MCF 10A (cell line): ENCODE measurements at regions not wholly inside any gene's neighbourhood (a gene's known extent, or its start where the extent isn't known, plus 50 kb on each side); places are given as distances from the start of the nearest gene placed in this dataset.
A peak's percentile ranks its signal among the peaks of the same experiment; 100 is the strongest.

Experiments used
- BruUV-seq: library from RNA; stranded (reverse); fragments of 400-500 nt; replicated peaks from 2 replicates; lab custom pipeline; 2021; lab: Mats Ljungman, UMichigan
- CTCF ChIA-PET: fragments of 300-600 bp; sonication (Branson Sonifier 250); formaldehyde crosslinking; extraction: SDS; loops from one replicate; lab custom pipeline; 2021; ENCODE audit warnings: antibody characterized with exemption, inconsistent platforms; lab: Yijun Ruan, JAX
- POLR2A ChIA-PET: fragments of 300-600, 350-650 bp; sonication (Branson Sonifier 250); formaldehyde crosslinking; extraction: SDS; loops from one replicate; lab custom pipeline; 2020; ENCODE audit warnings: antibody characterized with exemption, inconsistent platforms; lab: Yijun Ruan, JAX
- DNase-seq: peaks from one replicate; pipeline ENCODE4 v3.0.0-alpha.2; 2018; ENCODE audit not compliant: unreplicated experiment
- H3K27ac Mint-ChIP-seq: one replicate; pipeline ENCODE4 v1.8.0; 2022; ENCODE audit warnings: mild to moderate bottlenecking, low read depth, mixed read lengths; ENCODE audit not compliant: unreplicated experiment
- H3K27me3 Mint-ChIP-seq: one replicate; pipeline ENCODE4 v1.8.0; 2022; ENCODE audit warnings: mixed read lengths; ENCODE audit not compliant: insufficient read depth, unreplicated experiment
- H3K36me3 Mint-ChIP-seq: one replicate; pipeline ENCODE4 v1.8.0; 2022; ENCODE audit warnings: mild to moderate bottlenecking, moderate library complexity, mixed read lengths; ENCODE audit not compliant: insufficient read depth, unreplicated experiment
- H3K4me1 Mint-ChIP-seq: one replicate; pipeline ENCODE4 v1.8.0; 2022; ENCODE audit warnings: mixed read lengths; ENCODE audit not compliant: insufficient read depth, unreplicated experiment
- H3K4me3 Mint-ChIP-seq: one replicate; pipeline ENCODE4 v1.8.0; 2022; ENCODE audit warnings: mild to moderate bottlenecking, moderate library complexity, mixed read lengths; ENCODE audit not compliant: unreplicated experiment
- H3K9me3 Mint-ChIP-seq: one replicate; pipeline ENCODE4 v1.8.0; 2022; ENCODE audit warnings: mixed read lengths; ENCODE audit not compliant: unreplicated experiment
- CTCF ChIP-seq: fragments of 200-600 bp; IDR thresholded peaks from one replicate; pipeline ENCODE4 v1.8.0; 2022; ENCODE audit warnings: antibody characterized with exemption, mild to moderate bottlenecking; ENCODE audit not compliant: unreplicated experiment
- intact Hi-C: fragments of 100-400 bp; cut with micrococcal nuclease; formaldehyde crosslinking; loops from 2 replicates; pipeline ENCODE4 v1.14.1; 2022

DNA sequence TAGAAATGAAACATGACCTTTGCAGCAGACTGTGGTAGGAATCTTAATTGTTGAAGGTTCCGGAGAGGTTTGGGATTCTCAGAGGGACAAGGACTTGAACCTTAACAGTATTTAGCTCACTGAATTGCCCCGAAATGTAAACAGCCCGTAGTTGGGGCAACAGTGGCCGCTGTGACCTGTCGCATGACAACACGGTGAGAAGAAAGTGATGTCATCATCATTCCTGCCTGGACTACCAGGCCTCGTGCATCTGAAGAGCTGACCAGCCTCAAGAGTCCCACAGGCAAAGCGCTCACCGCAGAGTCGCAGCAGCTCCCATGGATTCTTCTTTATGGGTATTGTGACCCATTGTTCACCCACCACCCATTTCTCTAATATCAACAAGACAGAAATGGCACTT, 250.6 kb downstream of the KLF6 start:
- no peak for DNase-seq
- Mint-ChIP-seq H3K9me3 (no peaks in the 10 kb centered on the region), H3K4me1 (peaks cover 16% of the 10 kb centered on the region), H3K27ac (no peak overlapping the region), H3K27me3 (no peaks in the 10 kb centered on the region), H3K4me3 (no peak overlapping the region), H3K36me3 (no peaks in the 10 kb centered on the region)
- BruUV-seq, result no TSS peak
- ChIA-PET CTCF (no interaction called here), POLR2A (interaction anchor here (1.1 kb wide), 1 partner anchor 10 kb away, joined by 3 read pairs; no protein-coding TSS in a partner anchor)
- intact Hi-C loops, result no loop called here
- TF ChIP-seq CTCF, result no peak

- no peak overlapping the region for H3K4me3 Mint-ChIP-seq
- intact Hi-C loops, result no loop called here
- H3K9me3 Mint-ChIP-seq, result no peaks in the 10 kb centered on the region
- no TSS peak for BruUV-seq
- ChIA-PET CTCF (interaction anchor here (0.6 to 1.0 kb wide), 2 partner anchors 19 to 378 kb away, joined by 3 read pairs; no protein-coding TSS in a partner anchor), POLR2A (interaction anchor here (0.6 to 1.2 kb wide), 4 partner anchors 8 to 132 kb away, joined by 3 to 5 read pairs (median 3); no protein-coding TSS in a partner anchor)
- no peak for TF ChIP-seq CTCF
- H3K27ac Mint-ChIP-seq, result no peak overlapping the region
- peaks cover 19% of the 10 kb centered on the region for H3K4me1 Mint-ChIP-seq
- H3K27me3 Mint-ChIP-seq, result no peaks in the 10 kb centered on the region
- no peaks in the 10 kb centered on the region for H3K36me3 Mint-ChIP-seq
- no peak for DNase-seq
Observed at GRCh38 chr10:3533296-3533695, 251.7 kb downstream of the KLF6 start.

DNA sequence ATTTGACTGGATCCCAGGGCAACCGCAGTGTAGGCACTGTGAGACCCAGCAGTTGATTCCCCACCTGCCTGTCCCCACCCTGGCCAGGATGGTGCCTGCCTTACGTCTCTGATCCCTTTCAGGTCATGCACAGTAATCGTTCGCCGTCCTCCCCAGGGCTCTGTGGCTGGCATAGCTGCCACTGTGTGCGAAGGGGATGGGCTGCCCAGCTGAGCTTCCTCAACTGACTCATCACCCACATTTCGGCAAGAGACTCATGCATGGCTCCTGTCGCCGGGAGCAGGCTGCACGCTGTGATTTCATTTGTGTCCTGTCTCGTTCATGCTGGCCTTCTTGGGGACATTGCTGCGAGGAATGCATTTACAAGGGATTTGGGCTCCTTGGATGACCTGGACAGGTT, 252.4 kb downstream of the KLF6 start:
- H3K27ac Mint-ChIP-seq, result no peak overlapping the region
- peak; percentile 77 for DNase-seq
- H3K9me3 Mint-ChIP-seq, result no peaks in the 10 kb centered on the region
- peaks cover 22% of the 10 kb centered on the region for H3K4me1 Mint-ChIP-seq
- POLR2A ChIA-PET, result interaction anchor here (1.1 to 1.2 kb wide), 2 partner anchors 12 to 65 kb away, joined by 3 to 5 read pairs; no protein-coding TSS in a partner anchor
- H3K4me3 Mint-ChIP-seq, result peak overlapping the region; percentile 34
- no peaks in the 10 kb centered on the region for H3K27me3 Mint-ChIP-seq
- CTCF ChIA-PET, result interaction anchor here (0.6 to 1.0 kb wide), 2 partner anchors 19 to 379 kb away, joined by 3 read pairs; no protein-coding TSS in a partner anchor
- no peak for TF ChIP-seq CTCF
- intact Hi-C loops, result no loop called here
- no peaks in the 10 kb centered on the region for H3K36me3 Mint-ChIP-seq
- BruUV-seq, result no TSS peak

- Mint-ChIP-seq H3K4me3 (no peak overlapping the region), H3K27me3 (no peaks in the 10 kb centered on the region), H3K4me1 (peaks cover 22% of the 10 kb centered on the region), H3K36me3 (no peaks in the 10 kb centered on the region), H3K27ac (no peak overlapping the region), H3K9me3 (no peaks in the 10 kb centered on the region)
- DNase-seq, result no peak
- CTCF ChIA-PET, result no interaction called here
- intact Hi-C loops, result no loop called here
- BruUV-seq, result no TSS peak
- POLR2A ChIA-PET, result no interaction called here
- no peak for TF ChIP-seq CTCF
Observed at GRCh38 chr10:3531670-3532069, 253.3 kb downstream of the KLF6 start.
